ENCODE measurements at regions not wholly inside any gene's neighbourhood (a gene's known extent, or its start where the extent isn't known, plus 50 kb on each side); places are given as distances from the start of the nearest gene placed in this dataset.

DNA sequence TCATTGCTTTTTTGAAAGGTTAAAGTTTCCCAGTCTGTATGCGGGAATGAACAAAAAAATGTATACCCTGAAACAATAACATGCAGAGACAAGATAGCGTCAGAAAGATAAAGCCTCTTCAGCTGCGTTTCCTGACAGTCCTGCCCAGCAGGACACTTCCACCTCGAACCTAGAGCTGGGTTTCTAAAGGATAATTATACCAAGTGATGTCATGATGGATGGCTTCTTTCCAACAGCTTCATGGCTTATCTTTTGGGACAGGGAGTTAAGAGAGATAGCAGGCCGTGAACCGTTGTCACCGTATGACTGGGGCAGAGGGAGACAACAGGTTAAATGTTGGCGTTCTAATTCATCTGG lies 267.6 kb upstream of the SGK1 start:
- TF ChIP-seq, protein P1, sequence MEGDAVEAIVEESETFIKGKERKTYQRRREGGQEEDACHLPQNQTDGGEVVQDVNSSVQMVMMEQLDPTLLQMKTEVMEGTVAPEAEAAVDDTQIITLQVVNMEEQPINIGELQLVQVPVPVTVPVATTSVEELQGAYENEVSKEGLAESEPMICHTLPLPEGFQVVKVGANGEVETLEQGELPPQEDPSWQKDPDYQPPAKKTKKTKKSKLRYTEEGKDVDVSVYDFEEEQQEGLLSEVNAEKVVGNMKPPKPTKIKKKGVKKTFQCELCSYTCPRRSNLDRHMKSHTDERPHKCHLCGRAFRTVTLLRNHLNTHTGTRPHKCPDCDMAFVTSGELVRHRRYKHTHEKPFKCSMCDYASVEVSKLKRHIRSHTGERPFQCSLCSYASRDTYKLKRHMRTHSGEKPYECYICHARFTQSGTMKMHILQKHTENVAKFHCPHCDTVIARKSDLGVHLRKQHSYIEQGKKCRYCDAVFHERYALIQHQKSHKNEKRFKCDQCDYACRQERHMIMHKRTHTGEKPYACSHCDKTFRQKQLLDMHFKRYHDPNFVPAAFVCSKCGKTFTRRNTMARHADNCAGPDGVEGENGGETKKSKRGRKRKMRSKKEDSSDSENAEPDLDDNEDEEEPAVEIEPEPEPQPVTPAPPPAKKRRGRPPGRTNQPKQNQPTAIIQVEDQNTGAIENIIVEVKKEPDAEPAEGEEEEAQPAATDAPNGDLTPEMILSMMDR (IDR thresholded peaks at IDR 0.05; ENCODE audit: extremely low read depth in 1 of 2, insufficient read depth in 1 of 2, low read depth in 1 of 2, low read length in 2 of 2): no peak
- TF ChIP-seq POLR2AphosphoS5 (IDR thresholded peaks at IDR 0.05; ENCODE audit: insufficient read depth, low read depth, low read length) (no peak), EZH2 (IDR thresholded peaks at IDR 0.05; ENCODE audit: borderline replicate concordance, low read depth, low read length, severe bottlenecking) (no peak), FOS (IDR thresholded peaks at IDR 0.05; ENCODE audit: borderline replicate concordance, insufficient read depth, low read length) (no peak)
- TF ChIP-seq, protein P2, sequence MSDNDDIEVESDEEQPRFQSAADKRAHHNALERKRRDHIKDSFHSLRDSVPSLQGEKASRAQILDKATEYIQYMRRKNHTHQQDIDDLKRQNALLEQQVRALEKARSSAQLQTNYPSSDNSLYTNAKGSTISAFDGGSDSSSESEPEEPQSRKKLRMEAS (IDR thresholded peaks at IDR 0.05; ENCODE audit: insufficient read depth, insufficient read length): no peak

Data from endothelial cell of umbilical vein (primary cell).